ENCODE measurements at regions not wholly inside any gene's neighbourhood (a gene's known extent, or its start where the extent isn't known, plus 50 kb on each side); places are given as distances from the start of the nearest gene placed in this dataset.
A peak's percentile ranks its signal among the peaks of the same experiment; 100 is the strongest.

DNA sequence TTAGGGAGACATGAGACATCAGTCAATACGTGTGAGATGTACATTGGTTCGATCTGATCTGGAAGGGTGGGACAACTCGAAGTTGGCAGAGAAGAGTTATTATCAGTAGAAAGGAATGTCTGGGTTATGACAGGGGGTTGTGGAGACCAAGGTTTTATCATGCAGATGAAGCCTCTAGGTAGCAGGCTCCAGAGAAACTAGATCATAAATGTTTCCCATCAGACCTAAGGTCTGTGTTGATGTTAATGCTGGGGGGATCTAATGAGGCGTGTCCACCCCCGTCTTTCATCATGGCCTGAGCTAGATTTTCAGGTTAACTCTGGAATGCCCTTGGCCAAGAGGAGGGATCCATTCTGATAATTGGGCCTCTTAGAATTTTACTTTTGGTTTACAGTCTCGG, 187.0 kb upstream of the KL start:
- Histone ChIP-seq H3K79me2 (ENCODE audit: insufficient read depth, low read length) (no peaks in the 10 kb centered on the region), H3K27ac (ENCODE audit: low read depth, low read length) (no peak overlapping the region), H3K4me1 (ENCODE audit: control insufficient read depth in 1 of 2, insufficient read depth in 2 of 2, low read length in 2 of 2) (peaks cover 14 to 35% of the 10 kb centered on the region in 2 experiments), H3K4me2 (ENCODE audit: low read length) (peak overlapping the region; percentile 16), H3K9me3 (ENCODE audit: control insufficient read depth in 1 of 2, insufficient read depth in 1 of 2, low read depth in 1 of 2, low read length in 2 of 2) (no peaks in the 10 kb centered on the region), H2AFZ (ENCODE audit: low read depth, low read length, poor library complexity, severe bottlenecking) (no peak overlapping the region), H3K4me3 (replicated peaks in 1 of 2; ENCODE audit: low read depth in 1 of 2, low read length in 2 of 2) (no peak overlapping the region), H3K27me3 (ENCODE audit: insufficient read depth, low read length) (no peaks in the 10 kb centered on the region), H3K36me3 (ENCODE audit: control insufficient read depth in 1 of 2, insufficient read depth in 2 of 2, low read length in 2 of 2) (no peaks in the 10 kb centered on the region), H4K20me1 (ENCODE audit: insufficient read depth) (no peaks in the 10 kb centered on the region), H3K9me2 (ENCODE audit: insufficient read depth) (no peaks in the 10 kb centered on the region), H3K9ac (ENCODE audit: low read length) (no peak overlapping the region)
- DNase-seq (ENCODE audit: low read depth, low spot score) = no peak
- no peak for ATAC-seq
- no TSS peak for BruUV-seq (replicated peaks)
- ChIA-PET CTCF (no interaction called here), POLR2A (no interaction called here), RAD21 (ENCODE audit: low non-redundant PET in 1 of 2, low total read pairs in 2 of 2, uncharacterized antibody in 2 of 2, unreplicated experiment in 2 of 2) (no interaction called here)
- TF ChIP-seq POLR2A (IDR thresholded peaks at IDR 0.05; ENCODE audit: borderline replicate concordance, extremely low read depth, insufficient read depth, insufficient read length) = no peak
- TF ChIP-seq, protein P1, sequence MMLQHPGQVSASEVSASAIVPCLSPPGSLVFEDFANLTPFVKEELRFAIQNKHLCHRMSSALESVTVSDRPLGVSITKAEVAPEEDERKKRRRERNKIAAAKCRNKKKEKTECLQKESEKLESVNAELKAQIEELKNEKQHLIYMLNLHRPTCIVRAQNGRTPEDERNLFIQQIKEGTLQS (IDR thresholded peaks at IDR 0.05) = no peak
- no peak for TF ChIP-seq EGR1 (IDR thresholded peaks at IDR 0.05; ENCODE audit: low read depth)
- no peak for TF ChIP-seq SIN3A (IDR thresholded peaks at IDR 0.05; ENCODE audit: low read depth)
- TF ChIP-seq CEBPB (IDR thresholded peaks at IDR 0.05; ENCODE audit: low read depth) = no peak
- TF ChIP-seq YY1 (IDR thresholded peaks at IDR 0.05; ENCODE audit: extremely low read depth, insufficient replicate concordance, low read depth, low read length) = no peak
- intact Hi-C loops (cut with micrococcal nuclease) = no loop called here

DNA sequence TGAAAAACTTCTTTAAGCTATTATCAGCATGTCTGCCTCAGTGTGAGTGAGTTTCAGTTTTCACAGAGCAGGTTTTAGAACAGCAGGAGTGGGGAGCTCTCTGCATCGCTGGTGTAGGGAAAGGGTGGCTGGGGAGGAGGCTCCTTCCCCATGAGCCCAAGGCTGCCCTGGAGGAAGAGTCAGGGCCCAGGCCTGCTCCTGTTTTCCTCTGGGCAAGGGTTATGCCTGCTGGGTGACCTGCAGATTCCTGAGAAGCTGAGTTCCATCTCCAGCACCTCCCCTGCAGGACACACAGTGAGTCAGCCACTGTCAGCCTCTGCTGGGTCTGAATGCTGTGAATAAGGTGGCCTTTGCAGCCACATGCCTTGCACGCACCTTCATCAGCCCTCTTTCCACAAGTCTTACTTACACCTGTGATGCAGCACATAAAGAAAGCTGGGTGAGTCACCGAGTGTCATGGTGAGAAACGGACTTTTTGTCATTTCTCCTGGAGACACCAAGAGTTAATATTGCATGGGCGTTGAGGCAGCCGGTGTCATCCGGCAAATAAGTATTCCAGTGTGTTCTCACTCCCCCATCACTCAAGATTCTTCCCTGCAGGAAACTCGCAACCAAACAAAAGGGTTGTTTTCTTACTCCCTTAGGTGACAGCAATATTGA, 186.4 kb upstream of the KL start:
- Histone ChIP-seq H3K9ac (ENCODE audit: low read length) (no peak overlapping the region), H4K20me1 (ENCODE audit: insufficient read depth) (no peaks in the 10 kb centered on the region), H3K9me3 (ENCODE audit: control insufficient read depth in 1 of 2, insufficient read depth in 1 of 2, low read depth in 1 of 2, low read length in 2 of 2) (no peaks in the 10 kb centered on the region), H3K9me2 (ENCODE audit: insufficient read depth) (no peaks in the 10 kb centered on the region), H3K4me2 (ENCODE audit: low read length) (peak overlapping the region; percentile 16), H3K27ac (ENCODE audit: low read depth, low read length) (no peak overlapping the region), H3K36me3 (ENCODE audit: control insufficient read depth in 1 of 2, insufficient read depth in 2 of 2, low read length in 2 of 2) (no peaks in the 10 kb centered on the region), H2AFZ (ENCODE audit: low read depth, low read length, poor library complexity, severe bottlenecking) (no peak overlapping the region), H3K4me3 (replicated peaks in 1 of 2; ENCODE audit: low read depth in 1 of 2, low read length in 2 of 2) (no peak overlapping the region), H3K79me2 (ENCODE audit: insufficient read depth, low read length) (no peaks in the 10 kb centered on the region), H3K4me1 (ENCODE audit: control insufficient read depth in 1 of 2, insufficient read depth in 2 of 2, low read length in 2 of 2) (peaks cover 10 to 30% of the 10 kb centered on the region in 2 experiments), H3K27me3 (ENCODE audit: insufficient read depth, low read length) (no peaks in the 10 kb centered on the region)
- ATAC-seq (peak; percentile 86), DNase-seq (ENCODE audit: low read depth, low spot score) (peak; percentile 40)
- ChIA-PET RAD21 (ENCODE audit: low non-redundant PET in 1 of 2, low total read pairs in 2 of 2, uncharacterized antibody in 2 of 2, unreplicated experiment in 2 of 2) (no interaction called here), CTCF (no interaction called here), POLR2A (no interaction called here)
- intact Hi-C loops (cut with micrococcal nuclease) = no loop called here
- BruUV-seq (replicated peaks) = no TSS peak
- TF ChIP-seq ELF1 (IDR thresholded peaks at IDR 0.05; ENCODE audit: borderline replicate concordance, low read depth) (no peak), YY1 (IDR thresholded peaks at IDR 0.05; ENCODE audit: extremely low read depth, insufficient replicate concordance, low read depth, low read length) (no peak), CBX3 (IDR thresholded peaks at IDR 0.05; ENCODE audit: low read depth) (no peak), RAD21 (IDR thresholded peaks at IDR 0.05; ENCODE audit: low read depth) (no peak), ZFX (IDR thresholded peaks at IDR 0.05) (no peak), SIN3A (IDR thresholded peaks at IDR 0.05; ENCODE audit: low read depth) (no peak), CEBPB (IDR thresholded peaks at IDR 0.05; ENCODE audit: low read depth) (no peak; the same call in 1 of the 2 replicates), FOSL1 (IDR thresholded peaks at IDR 0.05; ENCODE audit: low read depth) (peak; percentile 13; the same call in 1 of the 2 replicates), EZH2 (IDR thresholded peaks at IDR 0.05) (no peak)
- TF ChIP-seq, protein P2, sequence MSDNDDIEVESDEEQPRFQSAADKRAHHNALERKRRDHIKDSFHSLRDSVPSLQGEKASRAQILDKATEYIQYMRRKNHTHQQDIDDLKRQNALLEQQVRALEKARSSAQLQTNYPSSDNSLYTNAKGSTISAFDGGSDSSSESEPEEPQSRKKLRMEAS (IDR thresholded peaks at IDR 0.05) = peak; percentile 45; the same call in 1 of the 2 replicates
- TF ChIP-seq, protein P3, sequence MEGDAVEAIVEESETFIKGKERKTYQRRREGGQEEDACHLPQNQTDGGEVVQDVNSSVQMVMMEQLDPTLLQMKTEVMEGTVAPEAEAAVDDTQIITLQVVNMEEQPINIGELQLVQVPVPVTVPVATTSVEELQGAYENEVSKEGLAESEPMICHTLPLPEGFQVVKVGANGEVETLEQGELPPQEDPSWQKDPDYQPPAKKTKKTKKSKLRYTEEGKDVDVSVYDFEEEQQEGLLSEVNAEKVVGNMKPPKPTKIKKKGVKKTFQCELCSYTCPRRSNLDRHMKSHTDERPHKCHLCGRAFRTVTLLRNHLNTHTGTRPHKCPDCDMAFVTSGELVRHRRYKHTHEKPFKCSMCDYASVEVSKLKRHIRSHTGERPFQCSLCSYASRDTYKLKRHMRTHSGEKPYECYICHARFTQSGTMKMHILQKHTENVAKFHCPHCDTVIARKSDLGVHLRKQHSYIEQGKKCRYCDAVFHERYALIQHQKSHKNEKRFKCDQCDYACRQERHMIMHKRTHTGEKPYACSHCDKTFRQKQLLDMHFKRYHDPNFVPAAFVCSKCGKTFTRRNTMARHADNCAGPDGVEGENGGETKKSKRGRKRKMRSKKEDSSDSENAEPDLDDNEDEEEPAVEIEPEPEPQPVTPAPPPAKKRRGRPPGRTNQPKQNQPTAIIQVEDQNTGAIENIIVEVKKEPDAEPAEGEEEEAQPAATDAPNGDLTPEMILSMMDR (IDR thresholded peaks at IDR 0.05 in 2 of 3, conservative IDR thresholded peaks at IDR 0.05 in 1 of 3; ENCODE audit: borderline replicate concordance in 1 of 3, insufficient read depth in 1 of 3, low read depth in 2 of 3, low read length in 2 of 3) = no peak
- TF ChIP-seq, protein P1 (IDR thresholded peaks at IDR 0.05) = no peak

All from HCT116 (cell line).